DOHH2 (cell line): ENCODE measurements at regions not wholly inside any gene's neighbourhood (a gene's known extent, or its start where the extent isn't known, plus 50 kb on each side); places are given as distances from the start of the nearest gene placed in this dataset.

ENCODE experiments used
- H3F3A ChIP-seq: fragments of 200-600 bp; sonication (generic), shearing (Covaris generic); 2 replicates; pipeline ENCODE4 v1.6.0; 2016; ENCODE audit warnings: antibody characterized with exemption, mild to moderate bottlenecking; ENCODE audit not compliant: control insufficient read depth, insufficient read depth
- H3K27ac ChIP-seq: fragments of 200-600 bp; sonication (generic); 2 replicates; pipeline ENCODE4 v1.5.1; 2014; ENCODE audit warnings: low read depth, mild to moderate bottlenecking, low read length, moderate library complexity
- H3K27me3 ChIP-seq: fragments of 200-600 bp; sonication (generic); 2 replicates; pipeline ENCODE4 v1.6.1; 2014; ENCODE audit warnings: mild to moderate bottlenecking, low read length, mixed read lengths; ENCODE audit not compliant: control insufficient read depth
- H3K36me3 ChIP-seq: fragments of 200-600 bp; sonication (generic); 2 replicates; pipeline ENCODE4 v1.6.1; 2014; ENCODE audit warnings: mild to moderate bottlenecking, low read length, moderate library complexity, mixed read lengths; ENCODE audit not compliant: control insufficient read depth
- H3K4me1 ChIP-seq: fragments of 200-600 bp; sonication (generic); 2 replicates; pipeline ENCODE4 v1.6.1; 2014; ENCODE audit warnings: mild to moderate bottlenecking, low read length, mixed read lengths; ENCODE audit not compliant: control insufficient read depth
- H3K4me2 ChIP-seq: fragments of 200-600 bp; sonication (generic); 2 replicates; pipeline ENCODE4 v1.6.0; 2014; ENCODE audit warnings: mild to moderate bottlenecking, low read length, moderate library complexity
- H3K4me3 ChIP-seq: fragments of 200-600 bp; sonication (generic); 2 replicates; pipeline ENCODE4 v1.5.1; 2014; ENCODE audit warnings: mild to moderate bottlenecking, low read length, mixed read lengths
- H3K79me2 ChIP-seq: fragments of 200-600 bp; sonication (generic); 2 replicates; pipeline ENCODE4 v1.6.1; 2014; ENCODE audit warnings: mild to moderate bottlenecking, low read length, mixed read lengths; ENCODE audit not compliant: control insufficient read depth
- H3K9me2 ChIP-seq: fragments of 200-600 bp; sonication (generic); replicated peaks from 2 replicates; pipeline ENCODE4 v1.6.1; 2014; ENCODE audit warnings: mild to moderate bottlenecking, low read length, mixed read lengths; ENCODE audit not compliant: control insufficient read depth
- H3K9me3 ChIP-seq: fragments of 200-600 bp; sonication (generic); 2 replicates; pipeline ENCODE4 v1.6.1; 2014; ENCODE audit warnings: antibody characterized with exemption, low read length, mixed read lengths; ENCODE audit not compliant: control insufficient read depth, insufficient read depth
- H4K20me1 ChIP-seq: fragments of 200-600 bp; sonication (generic); 2 replicates; pipeline ENCODE4 v1.6.0; 2014; ENCODE audit warnings: low read depth, mild to moderate bottlenecking, antibody characterized with exemption, low read length, moderate library complexity; ENCODE audit not compliant: control insufficient read depth, insufficient read depth
- EZH2phosphoT487 ChIP-seq: fragments of 200-600 bp; sonication (generic); IDR thresholded peaks from 2 replicates; pipeline ENCODE4 v1.6.1; 2017; ENCODE audit warnings: borderline replicate concordance, mild to moderate bottlenecking, antibody characterized with exemption, low read length, moderate library complexity, mixed read lengths
- TF ChIP-seq, protein P1 (sequence below): fragments of 200-600 bp; sonication (generic); IDR thresholded peaks from one replicate; pipeline ENCODE4 v1.5.1; 2014; ENCODE audit warnings: antibody characterized with exemption, mild to moderate bottlenecking, low read depth, low read length; ENCODE audit not compliant: poor library complexity, severe bottlenecking

DNA sequence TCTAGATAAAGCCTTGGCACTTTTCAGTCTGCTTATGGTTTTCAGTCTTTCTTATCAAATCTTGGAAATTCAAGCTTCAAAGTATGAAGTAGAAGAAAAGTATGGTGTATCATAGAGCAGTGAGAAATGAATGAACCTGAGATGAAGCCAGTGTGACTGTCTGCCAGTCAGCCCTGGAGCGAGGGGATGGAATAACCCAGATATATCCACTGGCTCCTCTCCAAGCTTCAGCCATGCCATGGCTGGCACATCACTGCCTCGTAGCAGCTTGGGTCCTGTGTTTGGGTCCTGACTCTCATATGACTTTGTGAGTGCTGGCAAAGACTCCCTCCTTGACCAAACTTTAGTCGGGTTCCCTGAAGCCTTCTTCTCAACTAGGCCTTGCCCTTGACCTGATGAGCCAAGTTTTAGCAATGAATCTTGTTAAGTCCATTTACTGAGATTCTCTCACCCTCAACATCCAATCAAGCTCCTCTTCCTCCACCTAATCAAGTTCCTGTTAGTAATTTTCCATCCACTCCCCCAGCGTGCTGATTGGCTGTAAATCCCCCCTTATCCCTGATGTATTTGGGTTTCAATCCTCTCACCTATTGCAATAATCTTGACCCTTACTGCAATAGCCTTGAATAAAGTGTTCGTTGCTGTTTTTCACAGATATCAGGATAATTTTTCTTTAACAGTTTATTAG, 62.5 kb upstream of the PRDX6 start:
- H3F3A ChIP-seq = peaks cover 49% of the 10 kb centered on the region

DNA sequence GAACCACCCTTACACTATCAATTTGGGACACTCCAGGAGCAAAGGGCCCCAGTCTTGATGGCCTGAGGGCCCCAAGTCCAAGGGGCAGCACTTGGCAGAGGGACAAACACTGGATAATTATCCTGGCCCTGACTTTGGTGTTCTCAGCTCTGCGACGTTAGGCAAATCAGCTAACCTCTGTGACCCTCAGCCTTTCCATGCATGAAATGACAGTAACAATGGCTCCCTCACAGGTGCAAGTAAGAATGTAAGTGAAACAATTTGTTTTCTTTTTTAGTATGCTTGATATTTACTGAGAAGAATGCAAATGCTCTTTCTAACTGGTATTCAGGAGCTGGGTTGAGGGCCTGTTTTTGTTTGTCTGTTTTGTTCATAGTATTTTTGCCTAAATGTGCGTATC, 61.6 kb upstream of the PRDX6 start:
- H3K4me3 ChIP-seq = peak overlapping the region; percentile 72

More for the DNA sequence above, 62.5 kb upstream of the PRDX6 start:
- Histone ChIP-seq H3K27ac (peak overlapping the region; percentile 98), H3K36me3 (peaks cover 40% of the 10 kb centered on the region), H3K4me1 (peaks cover 93% of the 10 kb centered on the region), H3K9me2 (no peaks in the 10 kb centered on the region), H4K20me1 (no peaks in the 10 kb centered on the region), H3K4me3 (peak overlapping the region; percentile 72), H3K9me3 (no peaks in the 10 kb centered on the region), H3K79me2 (peaks cover 35% of the 10 kb centered on the region), H3K4me2 (peak overlapping the region; percentile 90), H3K27me3 (no peaks in the 10 kb centered on the region)
- no peak for TF ChIP-seq EZH2phosphoT487
- TF ChIP-seq, protein P1, sequence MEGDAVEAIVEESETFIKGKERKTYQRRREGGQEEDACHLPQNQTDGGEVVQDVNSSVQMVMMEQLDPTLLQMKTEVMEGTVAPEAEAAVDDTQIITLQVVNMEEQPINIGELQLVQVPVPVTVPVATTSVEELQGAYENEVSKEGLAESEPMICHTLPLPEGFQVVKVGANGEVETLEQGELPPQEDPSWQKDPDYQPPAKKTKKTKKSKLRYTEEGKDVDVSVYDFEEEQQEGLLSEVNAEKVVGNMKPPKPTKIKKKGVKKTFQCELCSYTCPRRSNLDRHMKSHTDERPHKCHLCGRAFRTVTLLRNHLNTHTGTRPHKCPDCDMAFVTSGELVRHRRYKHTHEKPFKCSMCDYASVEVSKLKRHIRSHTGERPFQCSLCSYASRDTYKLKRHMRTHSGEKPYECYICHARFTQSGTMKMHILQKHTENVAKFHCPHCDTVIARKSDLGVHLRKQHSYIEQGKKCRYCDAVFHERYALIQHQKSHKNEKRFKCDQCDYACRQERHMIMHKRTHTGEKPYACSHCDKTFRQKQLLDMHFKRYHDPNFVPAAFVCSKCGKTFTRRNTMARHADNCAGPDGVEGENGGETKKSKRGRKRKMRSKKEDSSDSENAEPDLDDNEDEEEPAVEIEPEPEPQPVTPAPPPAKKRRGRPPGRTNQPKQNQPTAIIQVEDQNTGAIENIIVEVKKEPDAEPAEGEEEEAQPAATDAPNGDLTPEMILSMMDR = no peak

DNA sequence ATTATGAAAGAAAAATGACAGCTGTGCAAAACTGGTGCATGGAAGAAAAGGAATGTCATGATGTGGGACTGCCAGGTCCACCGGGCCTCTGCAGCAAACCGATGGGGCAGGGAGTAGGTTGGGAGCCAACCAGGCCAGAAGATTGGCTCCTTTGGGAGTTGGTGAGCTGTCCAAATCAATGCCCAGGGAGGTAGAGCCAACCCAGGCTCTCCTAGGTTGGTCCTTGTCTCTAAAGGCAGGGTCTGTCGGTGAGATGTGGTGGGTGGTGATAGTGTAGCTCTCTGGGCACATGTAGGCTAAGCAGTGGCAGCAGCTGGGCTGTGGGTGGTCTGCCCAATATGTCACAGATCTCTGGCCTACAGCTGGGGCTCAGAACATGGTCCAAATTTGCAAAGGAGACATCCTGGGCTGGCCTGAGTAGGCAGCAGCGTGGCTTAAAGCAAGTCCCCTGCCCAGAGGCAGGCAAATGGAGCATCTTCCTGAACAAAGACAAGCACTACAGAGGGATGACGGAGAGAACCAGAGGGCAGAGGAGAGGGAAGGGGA, 61.2 kb upstream of the PRDX6 start:
- Histone ChIP-seq H4K20me1 (no peaks in the 10 kb centered on the region), H3K9me3 (no peaks in the 10 kb centered on the region), H3K27me3 (no peaks in the 10 kb centered on the region), H3K36me3 (peaks cover 43% of the 10 kb centered on the region), H3K4me2 (peak overlapping the region; percentile 90), H3K27ac (peak overlapping the region; percentile 98), H3K4me1 (peaks cover 92% of the 10 kb centered on the region), H3K9me2 (no peaks in the 10 kb centered on the region), H3K4me3 (peak overlapping the region; percentile 72), H3F3A (peaks cover 38% of the 10 kb centered on the region), H3K79me2 (peaks cover 35% of the 10 kb centered on the region)
- TF ChIP-seq, protein P1 = no peak
- TF ChIP-seq EZH2phosphoT487 = no peak

More for the DNA sequence above, 61.6 kb upstream of the PRDX6 start:
- peaks cover 40% of the 10 kb centered on the region for H3K36me3 ChIP-seq
- H3K27ac ChIP-seq = peak overlapping the region; percentile 98
- TF ChIP-seq, protein P1 = no peak
- no peak for TF ChIP-seq EZH2phosphoT487
- H3K9me2 ChIP-seq = no peaks in the 10 kb centered on the region
- H3K4me1 ChIP-seq = peaks cover 92% of the 10 kb centered on the region
- peaks cover 42% of the 10 kb centered on the region for H3F3A ChIP-seq
- H3K9me3 ChIP-seq = no peaks in the 10 kb centered on the region
- H3K4me2 ChIP-seq = peak overlapping the region; percentile 90
- no peaks in the 10 kb centered on the region for H3K27me3 ChIP-seq
- no peaks in the 10 kb centered on the region for H4K20me1 ChIP-seq
- H3K79me2 ChIP-seq = peaks cover 35% of the 10 kb centered on the region
